Stimulated activated CD8-positive, alpha-beta memory T cell treated with anti-CD3 and anti-CD28 coated beads, Interleukin-2, amount 100 ng/mL, for 48 hours (primary cell): ENCODE measurements at regions not wholly inside any gene's neighbourhood (a gene's known extent, or its start where the extent isn't known, plus 50 kb on each side); places are given as distances from the start of the nearest gene placed in this dataset.

Experiments used
- DNase-seq, 2 donors: peaks; one replicate each; pipeline ENCODE4 v3.0.0-alpha.2; 2020; ENCODE audit warnings: low read depth in 2 of 2

GRCh38 chr14:62378057-62378456, 615.8 kb downstream of the SNAPC1 start:
- no peak for DNase-seq

- no peak for DNase-seq
Measured at GRCh38 chr14:62381311-62382070, 619.3 kb downstream of the SNAPC1 start.

- no peak for DNase-seq
Measured at GRCh38 chr14:62409169-62409568, 636.1 kb downstream of the KCNH5 start.

- no peak for DNase-seq
Measured at GRCh38 chr14:62409626-62410300, 635.5 kb downstream of the KCNH5 start.

- no peak for DNase-seq
Measured at GRCh38 chr14:62420847-62421246, 624.4 kb downstream of the KCNH5 start.

GRCh38 chr14:62428429-62429203, 616.6 kb downstream of the KCNH5 start:
- no peak for DNase-seq

- no peak for DNase-seq
Measured at GRCh38 chr14:62429683-62430082, 615.6 kb downstream of the KCNH5 start.

GRCh38 chr14:62431496-62431895, 613.8 kb downstream of the KCNH5 start:
- no peak for DNase-seq

GRCh38 chr14:62432955-62433354, 612.3 kb downstream of the KCNH5 start:
- DNase-seq = no peak

- DNase-seq = no peak
Measured at GRCh38 chr14:62436261-62436660, 609.0 kb downstream of the KCNH5 start.

GRCh38 chr14:62439210-62439609, 606.0 kb downstream of the KCNH5 start:
- DNase-seq = no peak

GRCh38 chr14:62443796-62444195, 601.5 kb downstream of the KCNH5 start:
- no peak for DNase-seq

GRCh38 chr14:62445570-62445969, 599.7 kb downstream of the KCNH5 start:
- no peak for DNase-seq

GRCh38 chr14:62451221-62451620, 594.0 kb downstream of the KCNH5 start:
- DNase-seq = no peak

GRCh38 chr14:62453226-62453625, 592.0 kb downstream of the KCNH5 start:
- no peak for DNase-seq

- no peak for DNase-seq
Measured at GRCh38 chr14:62455446-62455845, 589.8 kb downstream of the KCNH5 start.

- DNase-seq = no peak
Measured at GRCh38 chr14:62462988-62463387, 582.3 kb downstream of the KCNH5 start.

GRCh38 chr14:62468946-62469345, 576.3 kb downstream of the KCNH5 start:
- DNase-seq = no peak

GRCh38 chr14:62470935-62471334, 574.3 kb downstream of the KCNH5 start:
- no peak for DNase-seq

GRCh38 chr14:62491146-62491545, 554.1 kb downstream of the KCNH5 start:
- DNase-seq = no peak

GRCh38 chr14:62497708-62498107, 547.5 kb downstream of the KCNH5 start:
- DNase-seq = no peak

- DNase-seq = no peak
Measured at GRCh38 chr14:62501021-62501750, 544.1 kb downstream of the KCNH5 start.
